Astrocyte (in vitro differentiated cells and primary cell): ENCODE measurements at regions not wholly inside any gene's neighbourhood (a gene's known extent, or its start where the extent isn't known, plus 50 kb on each side); places are given as distances from the start of the nearest gene placed in this dataset.

Source experiments
- CTCF ChIP-seq: IDR thresholded peaks from 2 replicates; pipeline ENCODE4 v1.5.1; 2011; ENCODE audit warnings: low read depth, mild to moderate bottlenecking, inconsistent platforms, low read length, moderate library complexity; ENCODE audit not compliant: insufficient read depth
- EZH2 ChIP-seq: IDR thresholded peaks from 2 replicates; pipeline ENCODE4 v1.6.1; 2012; ENCODE audit warnings: mild to moderate bottlenecking, low read length, inconsistent platforms; ENCODE audit not compliant: insufficient read depth

DNA sequence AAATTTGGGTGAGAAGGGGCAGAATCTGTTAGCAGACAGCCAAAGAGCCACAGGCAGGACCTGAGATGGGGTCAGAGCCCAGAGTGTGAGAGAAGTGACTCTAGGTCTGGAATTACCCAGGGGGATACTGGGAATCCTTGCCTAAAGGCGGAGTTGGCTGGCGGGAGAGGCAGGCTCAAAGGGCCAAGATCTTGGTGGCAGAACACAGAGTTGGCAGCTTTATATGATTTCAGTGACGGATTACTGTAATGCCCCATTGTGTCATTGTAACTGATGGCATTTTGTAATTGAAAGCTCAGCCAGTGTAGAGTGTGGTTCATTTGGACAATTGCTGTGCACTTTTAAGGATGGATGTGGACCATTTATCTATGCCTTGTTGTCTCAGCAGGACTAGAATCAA is 77.3 kb downstream of the SMIM20 start:
- no peak for TF ChIP-seq EZH2
- no peak for TF ChIP-seq CTCF
